HEK293T (cell line): ENCODE measurements at regions not wholly inside any gene's neighbourhood (a gene's known extent, or its start where the extent isn't known, plus 50 kb on each side); places are given as distances from the start of the nearest gene placed in this dataset.

ENCODE experiments used
- CTCF ChIA-PET: fragments of 350-600 bp; formaldehyde crosslinking; extraction: SDS; loops from one replicate; lab custom pipeline; 2021; ENCODE audit warnings: antibody characterized with exemption, inconsistent platforms; lab: Yijun Ruan, JAX
- POLR2A ChIA-PET: fragments of 350-600 bp; formaldehyde crosslinking; extraction: SDS; loops from one replicate; lab custom pipeline; 2020; ENCODE audit warnings: antibody characterized with exemption, inconsistent platforms; lab: Yijun Ruan, JAX
- DNase-seq: peaks from one replicate; pipeline ENCODE4 v3.0.0; 2012; ENCODE audit warnings: mixed read lengths; ENCODE audit errors: extremely low spot score
- ARNT ChIP-seq: fragments of 450-650 bp; IDR thresholded peaks from 2 replicates; pipeline ENCODE4 v1.6.1; 2017; ENCODE audit warnings: mild to moderate bottlenecking
- BHLHE40 ChIP-seq: fragments of 450-650 bp; IDR thresholded peaks from 2 replicates; pipeline ENCODE4 v1.6.1; 2016; ENCODE audit warnings: mild to moderate bottlenecking, moderate library complexity, borderline replicate concordance
- CTBP1 ChIP-seq: fragments of 450-650 bp; IDR thresholded peaks from 2 replicates; pipeline ENCODE4 v1.6.1; 2016; ENCODE audit warnings: borderline replicate concordance
- ELF4 ChIP-seq: fragments of 450-650 bp; IDR thresholded peaks from 2 replicates; pipeline ENCODE4 v1.6.1; 2017; ENCODE audit warnings: antibody characterized with exemption
- FOXA1 ChIP-seq: fragments of 450-650 bp; IDR thresholded peaks from 2 replicates; pipeline ENCODE4 v1.6.1; 2016; ENCODE audit warnings: mild to moderate bottlenecking
- FOXK2 ChIP-seq: fragments of 450-650 bp; IDR thresholded peaks from 2 replicates; pipeline ENCODE4 v1.6.1; 2016; ENCODE audit warnings: mild to moderate bottlenecking
- FOXM1 ChIP-seq: fragments of 450-650 bp; IDR thresholded peaks from 2 replicates; pipeline ENCODE4 v1.6.1; 2017; ENCODE audit warnings: mild to moderate bottlenecking, borderline replicate concordance
- HDGF ChIP-seq: fragments of 450-650 bp; IDR thresholded peaks from 2 replicates; pipeline ENCODE4 v1.6.1; 2017; ENCODE audit warnings: antibody characterized with exemption, borderline replicate concordance
- L3MBTL2 ChIP-seq: fragments of 450-650 bp; conservative IDR thresholded peaks from 2 replicates; pipeline ENCODE4 v1.6.1; 2016; ENCODE audit warnings: mild to moderate bottlenecking
- LEF1 ChIP-seq: fragments of 450-650 bp; IDR thresholded peaks from 2 replicates; pipeline ENCODE4 v1.6.1; 2017; ENCODE audit warnings: mild to moderate bottlenecking, borderline replicate concordance
- NFRKB ChIP-seq: fragments of 450-650 bp; IDR thresholded peaks from 2 replicates; pipeline ENCODE4 v1.6.1; 2016; ENCODE audit warnings: mild to moderate bottlenecking, moderate library complexity
- SP1 ChIP-seq: fragments of 450-650 bp; IDR thresholded peaks from 2 replicates; pipeline ENCODE4 v1.6.1; 2017
- SUZ12 ChIP-seq: fragments of 450-650 bp; IDR thresholded peaks from 2 replicates; pipeline ENCODE4 v1.6.1; 2016; ENCODE audit warnings: mild to moderate bottlenecking
- TARDBP ChIP-seq: fragments of 450-650 bp; IDR thresholded peaks from 2 replicates; pipeline ENCODE4 v1.6.1; 2016
- ZNF384 ChIP-seq: fragments of 450-650 bp; IDR thresholded peaks from 2 replicates; pipeline ENCODE4 v1.6.1; 2016
- TF ChIP-seq, protein P1 (sequence below): fragments of 450-650 bp; IDR thresholded peaks from 2 replicates; pipeline ENCODE4 v1.6.1; 2016

DNA sequence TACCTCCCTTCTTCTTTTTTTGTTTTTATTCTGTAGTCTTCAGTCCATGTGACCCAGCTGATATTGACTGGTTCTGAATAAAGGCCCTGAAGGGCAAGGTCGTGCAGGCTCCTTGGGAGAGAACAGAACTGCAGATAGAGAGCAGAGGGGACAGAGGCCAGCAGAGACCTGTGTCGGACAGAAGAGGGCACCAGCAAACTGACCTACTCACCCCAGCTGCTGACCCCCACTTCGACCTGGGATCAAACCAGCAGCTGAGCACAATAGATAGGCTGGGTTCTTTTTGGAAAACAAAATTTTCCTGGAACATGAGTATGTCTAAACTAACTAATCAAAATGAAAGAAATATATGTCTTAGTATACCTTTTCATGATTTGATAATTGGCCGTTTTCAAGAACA, 695.1 kb downstream of the NR2F1-AS1 start:
- DNase-seq: no peak
- ChIA-PET CTCF (no interaction called here), POLR2A (no interaction called here)
- TF ChIP-seq ZNF384 (no peak), FOXM1 (no peak), HDGF (no peak), LEF1 (no peak), L3MBTL2 (no peak), TARDBP (no peak), BHLHE40 (no peak), NFRKB (no peak), SUZ12 (no peak), CTBP1 (no peak), ELF4 (no peak), SP1 (no peak), ARNT (no peak), FOXA1 (no peak), FOXK2 (no peak)
- TF ChIP-seq, protein P1, sequence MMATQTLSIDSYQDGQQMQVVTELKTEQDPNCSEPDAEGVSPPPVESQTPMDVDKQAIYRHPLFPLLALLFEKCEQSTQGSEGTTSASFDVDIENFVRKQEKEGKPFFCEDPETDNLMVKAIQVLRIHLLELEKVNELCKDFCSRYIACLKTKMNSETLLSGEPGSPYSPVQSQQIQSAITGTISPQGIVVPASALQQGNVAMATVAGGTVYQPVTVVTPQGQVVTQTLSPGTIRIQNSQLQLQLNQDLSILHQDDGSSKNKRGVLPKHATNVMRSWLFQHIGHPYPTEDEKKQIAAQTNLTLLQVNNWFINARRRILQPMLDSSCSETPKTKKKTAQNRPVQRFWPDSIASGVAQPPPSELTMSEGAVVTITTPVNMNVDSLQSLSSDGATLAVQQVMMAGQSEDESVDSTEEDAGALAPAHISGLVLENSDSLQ: no peak

- no peak for TF ChIP-seq ELF4
- ChIA-PET CTCF (interaction anchor here (1.0 kb wide), 1 partner anchor 18 kb away, joined by 3 read pairs; no protein-coding TSS in a partner anchor), POLR2A (no interaction called here)
- DNase-seq: no peak
Measured at GRCh38 chr5:92884469-92884868, 696.5 kb downstream of the NR2F1-AS1 start.

DNA sequence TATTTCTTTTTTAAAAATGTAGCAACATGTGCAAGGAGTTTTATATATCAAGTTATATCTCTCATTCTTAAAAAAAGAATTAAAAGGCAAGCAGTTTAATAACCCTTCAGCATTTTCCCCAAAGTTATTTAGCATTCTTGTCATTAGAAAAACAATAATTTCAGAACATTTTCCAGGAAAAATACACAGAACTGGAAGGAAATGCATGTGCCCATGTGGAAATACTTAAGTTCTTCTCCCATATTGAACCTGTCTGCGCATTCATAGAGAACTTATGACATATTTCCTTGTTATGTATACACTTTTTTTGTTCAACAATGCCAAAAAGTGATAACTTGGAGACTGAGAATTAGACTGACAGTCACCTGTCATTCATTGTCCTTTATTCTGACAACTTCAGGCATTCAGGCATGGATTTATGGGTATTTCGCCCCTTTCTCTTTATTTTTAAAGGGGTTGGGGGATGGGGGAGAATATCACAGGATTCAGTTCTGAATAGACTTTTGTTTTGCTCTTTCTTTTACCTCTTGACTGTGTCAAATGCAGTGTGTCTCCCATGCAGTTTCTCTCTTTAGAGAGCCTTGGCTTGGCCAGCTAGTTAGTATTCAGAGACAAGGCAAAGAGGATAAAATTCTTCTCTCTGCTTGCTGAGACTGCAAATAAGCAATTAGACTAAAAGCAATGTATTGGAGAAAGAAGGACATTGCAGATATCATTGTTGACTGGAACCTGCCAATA, 701.0 kb downstream of the NR2F1-AS1 start:
- TF ChIP-seq, protein P1: no peak
- TF ChIP-seq NFRKB (no peak), CTBP1 (no peak), LEF1 (no peak), FOXK2 (no peak), ZNF384 (no peak), TARDBP (no peak), SP1 (no peak), HDGF (no peak), FOXA1 (no peak), ARNT (no peak), L3MBTL2 (no peak), FOXM1 (no peak), BHLHE40 (no peak), ELF4 (no peak), SUZ12 (no peak)
- POLR2A ChIA-PET: no interaction called here
- CTCF ChIA-PET: interaction anchor here (0.6 kb wide), 1 partner anchor 1612 kb away, joined by 7 read pairs; no protein-coding TSS in a partner anchor
- no peak for DNase-seq

DNA sequence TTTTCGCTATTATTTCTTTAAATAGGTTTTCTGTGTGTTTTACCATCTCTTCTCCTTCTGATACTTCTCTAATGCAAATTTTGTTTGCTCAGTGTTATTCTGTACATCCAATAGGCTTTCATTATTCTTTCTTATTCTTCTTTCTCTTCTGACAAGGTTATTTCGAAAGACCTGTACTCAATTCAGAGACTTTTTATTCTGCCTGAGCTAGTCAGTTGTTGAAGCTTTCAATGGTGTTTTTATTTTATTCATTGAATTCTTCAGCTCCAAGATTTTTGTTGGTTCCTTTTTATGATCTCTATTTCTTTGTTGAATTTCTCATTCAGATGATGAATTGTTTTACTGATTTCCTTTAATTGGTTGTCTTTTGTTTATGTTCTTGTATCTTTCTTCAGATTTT, 706.2 kb downstream of the NR2F1-AS1 start:
- DNase-seq: no peak
- CTCF ChIA-PET: no interaction called here
- no peak for TF ChIP-seq ZNF384
- no peak for TF ChIP-seq NFRKB
- no peak for TF ChIP-seq HDGF
- POLR2A ChIA-PET: no interaction called here

- CTCF ChIA-PET: no interaction called here
- TF ChIP-seq ELF4 (no peak), FOXM1 (no peak), SUZ12 (no peak), HDGF (no peak)
- DNase-seq: no peak
- POLR2A ChIA-PET: interaction anchor here (0.8 kb wide), 1 partner anchor 30 kb away, joined by 4 read pairs; no protein-coding TSS in a partner anchor
Measured at GRCh38 chr5:92868442-92868841, 712.6 kb downstream of the NR2F1-AS1 start.

GRCh38 chr5:92864591-92864990, 716.4 kb downstream of the NR2F1-AS1 start:
- no peak for DNase-seq
- ChIA-PET POLR2A (no interaction called here), CTCF (no interaction called here)
- no peak for TF ChIP-seq FOXM1
- no peak for TF ChIP-seq ELF4
- TF ChIP-seq SP1: no peak
- TF ChIP-seq L3MBTL2: no peak
- no peak for TF ChIP-seq FOXA1
- TF ChIP-seq CTBP1: no peak
- TF ChIP-seq BHLHE40: no peak
- no peak for TF ChIP-seq NFRKB
- no peak for TF ChIP-seq FOXK2
- TF ChIP-seq TARDBP: no peak
- no peak for TF ChIP-seq LEF1
- TF ChIP-seq SUZ12: no peak
- TF ChIP-seq ZNF384: no peak
- TF ChIP-seq ARNT: no peak
- TF ChIP-seq, protein P1: no peak
- TF ChIP-seq HDGF: no peak

DNA sequence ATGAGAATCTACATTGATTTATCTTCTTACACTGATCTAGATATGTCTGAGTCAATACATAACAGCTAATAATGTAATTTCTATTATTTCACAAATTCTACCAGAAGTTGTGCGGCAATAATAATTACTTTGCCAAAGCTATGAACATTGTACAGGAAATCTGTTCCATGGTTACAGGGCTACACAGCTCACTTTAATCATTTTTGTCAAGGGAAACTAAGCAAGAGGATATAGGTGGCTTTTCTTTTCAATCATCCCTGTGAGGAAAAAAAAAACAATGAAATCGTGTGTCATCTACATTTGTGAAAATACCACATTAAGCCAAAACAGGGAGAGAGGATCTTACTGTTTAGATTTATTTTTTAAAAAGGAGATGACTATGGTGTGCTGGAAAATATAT, 717.4 kb downstream of the NR2F1-AS1 start:
- CTCF ChIA-PET: no interaction called here
- TF ChIP-seq ARNT: no peak
- TF ChIP-seq SUZ12: no peak
- no peak for TF ChIP-seq ELF4
- TF ChIP-seq CTBP1: no peak
- TF ChIP-seq FOXA1: no peak
- no peak for TF ChIP-seq TARDBP
- TF ChIP-seq ZNF384: no peak
- TF ChIP-seq FOXK2: no peak
- no peak for TF ChIP-seq NFRKB
- TF ChIP-seq SP1: no peak
- TF ChIP-seq, protein P1: no peak
- no peak for DNase-seq
- POLR2A ChIA-PET: no interaction called here
